GM19099 (cell line): ENCODE measurements at regions not wholly inside any gene's neighbourhood (a gene's known extent, or its start where the extent isn't known, plus 50 kb on each side); places are given as distances from the start of the nearest gene placed in this dataset.

ENCODE experiments used
- POLR2A ChIP-seq: IDR thresholded peaks from 3 replicates; pipeline ENCODE4 v1.6.1; 2011; ENCODE audit warnings: low read depth; ENCODE audit not compliant: insufficient read length; ENCODE audit errors: extremely low read depth

GRCh38 chr22:48795664-48796063, 1032.0 kb downstream of the BRD1 start:
- no peak for TF ChIP-seq POLR2A

- TF ChIP-seq POLR2A, result no peak
Measured at GRCh38 chr22:48794906-48795305, 1032.8 kb downstream of the BRD1 start.

DNA sequence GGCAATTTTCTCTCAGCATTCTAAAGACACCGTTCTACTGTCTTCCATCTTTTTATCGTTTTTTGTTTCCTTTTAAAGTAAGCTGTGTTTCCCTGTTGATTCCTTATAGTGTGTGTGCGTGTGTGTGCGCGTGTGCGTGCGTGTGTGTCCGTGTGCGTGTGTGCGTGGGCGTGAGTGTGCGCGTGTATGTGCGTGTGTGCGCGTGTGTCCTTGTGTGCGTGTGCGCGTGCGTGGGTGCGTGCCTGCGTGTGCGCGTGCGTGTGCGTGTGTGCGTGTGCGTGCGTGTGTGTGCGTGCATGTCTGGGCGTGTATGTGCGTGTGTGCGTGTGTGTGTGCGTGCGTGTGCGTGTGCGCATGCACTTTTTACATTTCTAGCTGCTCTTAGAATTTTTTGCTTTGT, 1033.7 kb downstream of the BRD1 start:
- TF ChIP-seq POLR2A, result no peak

GRCh38 chr22:48786679-48786996, 1041.0 kb downstream of the BRD1 start:
- TF ChIP-seq POLR2A, result no peak

DNA sequence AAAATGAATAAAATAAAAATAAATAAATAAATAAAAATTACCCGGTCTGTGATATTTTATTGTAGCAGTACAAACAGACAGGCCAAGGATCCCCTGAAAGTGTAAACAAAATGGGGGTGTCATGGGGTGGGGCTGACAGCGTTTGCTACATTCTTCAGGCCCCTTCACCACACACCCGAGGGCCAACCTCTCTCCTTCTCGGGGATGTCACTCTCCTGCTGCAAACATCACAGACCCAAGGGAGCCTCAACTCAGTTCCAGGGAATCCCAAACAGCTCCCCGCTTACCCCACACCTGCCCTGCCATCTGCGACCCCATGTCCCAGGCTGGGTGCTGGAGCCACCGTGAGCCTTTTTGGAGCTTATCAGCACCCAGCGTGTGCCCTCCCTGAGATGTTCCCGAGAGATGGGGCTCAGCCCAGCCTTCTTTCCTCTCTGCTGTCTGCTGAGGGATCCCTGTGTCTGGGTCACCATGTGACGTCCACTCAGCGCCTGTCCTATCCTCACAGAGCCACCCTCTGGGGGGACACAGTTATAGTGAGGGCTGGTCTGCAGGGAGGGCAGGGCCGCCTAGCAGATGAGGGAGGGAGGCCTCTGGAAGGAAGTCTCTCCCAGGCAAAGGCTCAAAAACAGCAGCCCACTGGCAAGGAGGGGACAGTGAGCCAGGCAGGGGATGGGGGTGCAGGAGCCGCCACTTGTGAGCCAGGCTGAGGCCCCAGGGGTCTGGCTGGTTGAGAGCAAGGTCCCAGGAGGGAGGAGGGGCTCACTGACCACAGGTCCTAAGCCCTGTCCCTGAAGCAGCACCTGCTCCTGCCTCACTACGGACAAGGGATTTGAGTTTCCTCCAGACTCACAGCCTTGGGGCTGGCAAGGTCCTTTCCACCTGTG, 1041.6 kb downstream of the BRD1 start:
- no peak for TF ChIP-seq POLR2A

- TF ChIP-seq POLR2A, result no peak
Measured at GRCh38 chr22:48784701-48785503, 1042.8 kb downstream of the BRD1 start.

DNA sequence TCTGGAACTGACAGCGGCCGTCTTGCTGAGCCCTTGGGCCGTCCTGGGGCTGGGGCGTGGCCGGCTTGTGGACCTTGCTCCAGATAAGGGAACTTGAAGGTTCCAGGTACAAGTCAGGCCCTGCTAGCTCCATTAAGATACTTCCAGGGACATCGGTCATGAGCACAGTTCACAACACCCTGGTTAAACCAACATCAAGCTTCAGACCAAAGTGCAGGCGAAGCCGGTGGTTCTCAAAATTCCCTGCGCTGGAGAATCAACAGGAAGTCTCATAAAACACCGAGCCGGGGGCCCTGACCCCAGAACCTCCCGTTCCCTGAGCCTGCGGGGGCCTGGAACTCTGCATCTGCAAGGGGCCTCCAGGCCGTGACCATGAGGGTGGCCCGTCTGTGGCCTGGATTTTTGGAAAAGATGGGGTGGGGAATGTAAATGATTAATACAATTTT, 1043.8 kb downstream of the BRD1 start:
- TF ChIP-seq POLR2A, result no peak

GRCh38 chr22:48782811-48783511, 1044.7 kb downstream of the BRD1 start:
- TF ChIP-seq POLR2A, result no peak

DNA sequence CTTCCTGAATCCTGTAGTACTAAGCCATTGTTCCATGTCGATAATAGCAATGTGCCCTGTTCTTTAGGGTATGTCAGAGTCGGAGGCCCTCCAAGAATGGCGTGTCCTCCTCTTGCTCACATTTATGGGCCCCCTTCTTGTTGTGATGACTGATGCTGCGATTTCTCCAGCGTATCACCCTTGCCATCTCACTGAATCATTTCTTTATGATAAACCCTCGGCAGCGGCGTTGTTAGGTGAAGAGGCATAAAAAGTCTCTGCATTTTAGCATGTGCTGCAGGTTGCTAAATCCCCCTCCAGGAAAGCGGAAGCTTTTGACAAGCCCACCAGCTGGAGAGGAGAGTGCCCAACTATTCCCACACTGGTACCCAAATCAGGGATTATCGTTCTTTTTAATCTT, 1045.3 kb downstream of the BRD1 start:
- TF ChIP-seq POLR2A, result no peak

DNA sequence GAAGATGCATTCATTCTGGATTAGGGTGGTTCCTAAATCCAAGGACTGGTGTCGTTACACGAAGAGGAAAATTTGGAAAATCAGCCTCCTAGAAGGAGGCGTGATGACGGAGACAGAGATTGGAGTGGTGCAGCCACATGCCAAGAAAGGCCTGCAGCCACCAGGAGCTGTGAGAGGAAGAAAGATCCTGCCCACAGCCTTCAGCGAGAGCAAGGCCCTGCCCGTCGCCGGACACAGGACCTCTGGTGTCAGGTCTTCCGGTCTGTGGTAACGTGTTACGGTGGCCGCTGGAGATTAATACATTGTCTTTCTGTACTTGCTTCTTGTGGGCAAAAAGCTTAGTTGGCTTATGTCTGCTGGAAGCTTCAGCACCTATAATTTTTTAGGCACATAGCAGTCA, 1045.8 kb downstream of the BRD1 start:
- no peak for TF ChIP-seq POLR2A

- TF ChIP-seq POLR2A, result no peak
Measured at GRCh38 chr22:48781391-48781790, 1046.3 kb downstream of the BRD1 start.

- no peak for TF ChIP-seq POLR2A
Measured at GRCh38 chr22:48780597-48781277, 1046.9 kb downstream of the BRD1 start.

- TF ChIP-seq POLR2A, result no peak
Measured at GRCh38 chr22:48779661-48780596, 1047.7 kb downstream of the BRD1 start.

DNA sequence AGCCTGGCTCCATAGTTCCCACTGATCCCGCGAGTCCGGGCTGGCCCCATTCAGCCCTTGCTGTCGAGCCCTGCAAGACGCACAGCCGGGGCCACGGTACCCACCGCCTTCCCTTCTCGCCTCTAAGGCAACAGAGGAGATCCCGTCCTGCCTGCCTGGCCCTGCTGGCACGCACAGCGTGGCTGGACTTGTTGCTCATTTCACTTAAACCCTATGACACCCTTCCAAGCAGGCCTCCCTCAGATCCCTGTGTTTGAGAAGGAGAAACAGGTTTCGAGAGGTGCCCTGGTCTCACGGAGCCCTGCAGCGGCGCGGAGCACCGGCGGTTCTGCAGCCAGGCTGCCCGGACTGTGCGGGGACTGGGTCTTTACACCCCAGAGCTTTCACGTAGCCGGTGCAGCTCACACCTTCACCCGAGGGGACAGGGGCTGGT, 1048.4 kb downstream of the BRD1 start:
- no peak for TF ChIP-seq POLR2A
